Karpas-422 (cell line): ENCODE measurements at regions not wholly inside any gene's neighbourhood (a gene's known extent, or its start where the extent isn't known, plus 50 kb on each side); places are given as distances from the start of the nearest gene placed in this dataset.
A peak's percentile ranks its signal among the peaks of the same experiment; 100 is the strongest.

ENCODE experiments used
- DNase-seq: peaks from one replicate; pipeline ENCODE4 v3.0.0-alpha.2; 2015
- H2AFZ ChIP-seq: fragments of 200-600 bp; sonication (generic); 2 replicates; pipeline ENCODE4 v1.6.1; 2014; ENCODE audit warnings: antibody characterized with exemption, low read length, mixed read lengths
- H3K27ac ChIP-seq: fragments of 200-600 bp; sonication (generic); 2 replicates; pipeline ENCODE4 v1.5.1; 2014; ENCODE audit warnings: mild to moderate bottlenecking, low read length, moderate library complexity
- H3K27me3 ChIP-seq: fragments of 200-600 bp; sonication (generic); 2 replicates; pipeline ENCODE4 v1.6.1; 2014; ENCODE audit warnings: low read length, mixed read lengths
- H3K36me3 ChIP-seq: fragments of 200-600 bp; sonication (generic); 2 replicates; pipeline ENCODE4 v1.6.1; 2014; ENCODE audit warnings: low read length, mixed read lengths; ENCODE audit not compliant: insufficient read depth
- H3K4me1 ChIP-seq: fragments of 200-600 bp; sonication (generic); 2 replicates; pipeline ENCODE4 v1.6.1; 2014; ENCODE audit warnings: mild to moderate bottlenecking, low read length, mixed read lengths
- H3K4me2 ChIP-seq: fragments of 200-600 bp; sonication (generic); 2 replicates; pipeline ENCODE4 v1.6.1; 2014; ENCODE audit warnings: low read length, low read depth, mild to moderate bottlenecking; ENCODE audit not compliant: poor library complexity, severe bottlenecking
- H3K4me3 ChIP-seq: fragments of 200-600 bp; sonication (generic); 2 replicates; pipeline ENCODE4 v1.5.1; 2014; ENCODE audit warnings: mild to moderate bottlenecking, antibody characterized with exemption, low read length, mixed read lengths
- H3K79me2 ChIP-seq: fragments of 200-600 bp; sonication (generic); 2 replicates; pipeline ENCODE4 v1.6.1; 2014; ENCODE audit warnings: mild to moderate bottlenecking, low read length, mixed read lengths
- H3K9ac ChIP-seq: fragments of 200-600 bp; sonication (generic); 2 replicates; pipeline ENCODE4 v1.6.0; 2014; ENCODE audit warnings: low read length
- H3K9me2 ChIP-seq: fragments of 200-600 bp; sonication (generic), shearing (Covaris generic); replicated peaks from 2 replicates; pipeline ENCODE4 v1.6.0; 2014; ENCODE audit warnings: mild to moderate bottlenecking, low read length, moderate library complexity; ENCODE audit not compliant: insufficient read depth
- H3K9me3 ChIP-seq: fragments of 300-700, 200-600 bp; sonication (generic); 2 replicates; pipeline ENCODE4 v1.6.1; 2014; ENCODE audit warnings: low read length, mixed read lengths
- H4K20me1 ChIP-seq: fragments of 200-600 bp; sonication (generic); 2 replicates; pipeline ENCODE4 v1.6.1; 2014; ENCODE audit warnings: mild to moderate bottlenecking, antibody characterized with exemption, low read length, low read depth; ENCODE audit not compliant: insufficient read depth

GRCh38 chr9:38194870-38195269 lies 125.8 kb upstream of the SHB start:
- no peaks in the 10 kb centered on the region for H3K9me2 ChIP-seq
- DNase-seq = no peak
- no peak overlapping the region for H3K4me2 ChIP-seq
- H3K9me3 ChIP-seq = no peaks in the 10 kb centered on the region
- no peaks in the 10 kb centered on the region for H3K36me3 ChIP-seq
- no peaks in the 10 kb centered on the region for H3K27me3 ChIP-seq
- H4K20me1 ChIP-seq = no peaks in the 10 kb centered on the region
- H2AFZ ChIP-seq = no peak overlapping the region
- no peak overlapping the region for H3K9ac ChIP-seq
- H3K79me2 ChIP-seq = no peaks in the 10 kb centered on the region
- H3K27ac ChIP-seq = no peak overlapping the region
- H3K4me1 ChIP-seq = no peaks in the 10 kb centered on the region
- no peak overlapping the region for H3K4me3 ChIP-seq

GRCh38 chr9:38192731-38193265 lies 123.8 kb upstream of the SHB start:
- Histone ChIP-seq H3K79me2 (no peaks in the 10 kb centered on the region), H2AFZ (no peak overlapping the region), H3K9ac (no peak overlapping the region), H3K4me2 (no peak overlapping the region), H3K9me3 (no peaks in the 10 kb centered on the region), H3K27me3 (no peaks in the 10 kb centered on the region), H3K27ac (no peak overlapping the region), H4K20me1 (no peaks in the 10 kb centered on the region), H3K9me2 (no peaks in the 10 kb centered on the region), H3K4me3 (no peak overlapping the region), H3K36me3 (no peaks in the 10 kb centered on the region), H3K4me1 (no peaks in the 10 kb centered on the region)
- no peak for DNase-seq

GRCh38 chr9:38186404-38187115 lies 117.5 kb upstream of the SHB start:
- H4K20me1 ChIP-seq = no peaks in the 10 kb centered on the region
- H2AFZ ChIP-seq = peak overlapping the region; percentile 10; the same call in 1 of the 2 replicates
- H3K27ac ChIP-seq = no peak overlapping the region

GRCh38 chr9:38185647-38186403 lies 116.8 kb upstream of the SHB start:
- peak overlapping the region; percentile 10; the same call in 1 of the 2 replicates for H2AFZ ChIP-seq
- H3K9me2 ChIP-seq = no peaks in the 10 kb centered on the region
- no peaks in the 10 kb centered on the region for H3K9me3 ChIP-seq
- no peak for DNase-seq
- H3K4me2 ChIP-seq = no peak overlapping the region
- H3K79me2 ChIP-seq = no peaks in the 10 kb centered on the region
- no peaks in the 10 kb centered on the region for H3K27me3 ChIP-seq
- H4K20me1 ChIP-seq = no peaks in the 10 kb centered on the region
- peaks cover 38% of the 10 kb centered on the region for H3K4me1 ChIP-seq
- H3K36me3 ChIP-seq = no peaks in the 10 kb centered on the region
- no peak overlapping the region for H3K9ac ChIP-seq
- no peak overlapping the region for H3K4me3 ChIP-seq
- H3K27ac ChIP-seq = no peak overlapping the region

More at GRCh38 chr9:38186404-38187115, 117.5 kb upstream of the SHB start:
- H3K9me3 ChIP-seq = no peaks in the 10 kb centered on the region
- H3K4me1 ChIP-seq = peaks cover 31% of the 10 kb centered on the region
- DNase-seq = no peak
- no peaks in the 10 kb centered on the region for H3K79me2 ChIP-seq
- no peak overlapping the region for H3K4me2 ChIP-seq
- no peak overlapping the region for H3K4me3 ChIP-seq
- no peaks in the 10 kb centered on the region for H3K27me3 ChIP-seq
- no peaks in the 10 kb centered on the region for H3K36me3 ChIP-seq
- H3K9ac ChIP-seq = no peak overlapping the region
- H3K9me2 ChIP-seq = no peaks in the 10 kb centered on the region

- no peaks in the 10 kb centered on the region for H3K27me3 ChIP-seq
- H3K9me3 ChIP-seq = no peaks in the 10 kb centered on the region
- H3K4me2 ChIP-seq = no peak overlapping the region
- no peak overlapping the region for H3K9ac ChIP-seq
- no peaks in the 10 kb centered on the region for H4K20me1 ChIP-seq
- H3K79me2 ChIP-seq = no peaks in the 10 kb centered on the region
- H3K4me1 ChIP-seq = peaks cover 43% of the 10 kb centered on the region
- DNase-seq = peak; percentile 61
- H3K27ac ChIP-seq = no peak overlapping the region
- H3K36me3 ChIP-seq = no peaks in the 10 kb centered on the region
- no peaks in the 10 kb centered on the region for H3K9me2 ChIP-seq
- no peak overlapping the region for H2AFZ ChIP-seq
- H3K4me3 ChIP-seq = no peak overlapping the region
Observed at GRCh38 chr9:38183994-38184568, 115.1 kb upstream of the SHB start.

GRCh38 chr9:38182321-38182720 lies 113.3 kb upstream of the SHB start:
- H3K4me3 ChIP-seq = peak overlapping the region; percentile 19

GRCh38 chr9:38181866-38182265 lies 112.8 kb upstream of the SHB start:
- no peaks in the 10 kb centered on the region for H3K36me3 ChIP-seq
- H3K27me3 ChIP-seq = no peaks in the 10 kb centered on the region
- H3K9me3 ChIP-seq = no peaks in the 10 kb centered on the region
- peak overlapping the region; percentile 55 for H3K4me2 ChIP-seq
- no peak for DNase-seq
- H3K79me2 ChIP-seq = no peaks in the 10 kb centered on the region
- peak overlapping the region; percentile 19 for H3K4me3 ChIP-seq
- H3K4me1 ChIP-seq = peaks cover 43% of the 10 kb centered on the region
- no peaks in the 10 kb centered on the region for H3K9me2 ChIP-seq
- H4K20me1 ChIP-seq = no peaks in the 10 kb centered on the region
- H2AFZ ChIP-seq = peak overlapping the region; percentile 6; the same call in 1 of the 2 replicates
- H3K27ac ChIP-seq = peak overlapping the region; percentile 64
- H3K9ac ChIP-seq = peak overlapping the region; percentile 39

More at GRCh38 chr9:38182321-38182720, 113.3 kb upstream of the SHB start:
- Histone ChIP-seq H4K20me1 (no peaks in the 10 kb centered on the region), H2AFZ (peak overlapping the region; percentile 6; the same call in 1 of the 2 replicates), H3K9me2 (no peaks in the 10 kb centered on the region), H3K4me1 (peaks cover 43% of the 10 kb centered on the region), H3K9ac (peak overlapping the region; percentile 39; the same call in 1 of the 2 replicates), H3K79me2 (no peaks in the 10 kb centered on the region), H3K4me2 (peak overlapping the region; percentile 55), H3K27me3 (no peaks in the 10 kb centered on the region), H3K36me3 (no peaks in the 10 kb centered on the region), H3K9me3 (no peaks in the 10 kb centered on the region), H3K27ac (peak overlapping the region; percentile 64)
- DNase-seq = peak; percentile 67

- Histone ChIP-seq H3K36me3 (no peaks in the 10 kb centered on the region), H3K4me1 (peaks cover 43% of the 10 kb centered on the region), H3K79me2 (no peaks in the 10 kb centered on the region), H3K27me3 (no peaks in the 10 kb centered on the region), H3K4me2 (peak overlapping the region; percentile 55), H3K9me3 (no peaks in the 10 kb centered on the region), H3K27ac (peak overlapping the region; percentile 64; the same call in 1 of the 2 replicates), H3K9me2 (no peaks in the 10 kb centered on the region), H4K20me1 (no peaks in the 10 kb centered on the region), H3K9ac (peak overlapping the region; percentile 39; the same call in 1 of the 2 replicates), H3K4me3 (peak overlapping the region; percentile 19; the same call in 1 of the 2 replicates), H2AFZ (0 out of 2 replicates have a peak overlapping the region, but pooled peaks have one; percentile 6)
- no peak for DNase-seq
Observed at GRCh38 chr9:38181232-38181631, 112.2 kb upstream of the SHB start.
